Thyroid gland (tissue), 4 donors: ENCODE measurements at regions not wholly inside any gene's neighbourhood (a gene's known extent, or its start where the extent isn't known, plus 50 kb on each side); places are given as distances from the start of the nearest gene placed in this dataset.
"Not testable (repeated sequence)": the region's sequence is repeated elsewhere in the genome, so short reads cannot be mapped to it uniquely, and the experiment has no call there.

ENCODE experiments used
- DNase-seq, 2 donors: peaks; one replicate each; pipeline ENCODE4 v3.0.0-alpha.2; 2019
- H3K27ac ChIP-seq, 3 donors: fragments of 200-600 bp; sonication (generic); 1 replicate in 2 of 3; 2 replicates in 1 of 3; pipeline ENCODE4 v1.5.1; 2016 to 2019; ENCODE audit warnings: mild to moderate bottlenecking in 1 of 3, moderate library complexity in 1 of 3
- H3K27me3 ChIP-seq: fragments of 200-600 bp; sonication (generic); one replicate; pipeline ENCODE4 v1.5.1; 2019
- H3K36me3 ChIP-seq, 2 donors: fragments of 200-600 bp; sonication (generic); one replicate each; pipeline ENCODE4 v1.5.1; 2016 to 2019
- H3K4me1 ChIP-seq, 2 donors: fragments of 200-600 bp; sonication (generic); one replicate each; pipeline ENCODE4 v1.5.1; 2017 to 2019
- H3K4me3 ChIP-seq, 3 donors: fragments of 200-600 bp; sonication (generic); replicated peaks in 1 of 3; 1 replicate in 2 of 3; 2 replicates in 1 of 3; pipeline ENCODE4 v1.5.1; 2016; ENCODE audit warnings: mild to moderate bottlenecking in 1 of 3
- H3K9me3 ChIP-seq: fragments of 200-600 bp; sonication (generic); one replicate; pipeline ENCODE4 v1.5.1; 2017
- CTCF ChIP-seq, 6 experiments: fragments of 200-600 bp in 3 of 6; fragments of 450-650 bp in 3 of 6; sonication (generic) in 3 of 6; IDR thresholded peaks; one replicate each; pipeline ENCODE4 v1.5.1; 2016 to 2019; ENCODE audit warnings: antibody characterized with exemption in 6 of 6, mild to moderate bottlenecking in 2 of 6, inconsistent platforms in 1 of 6, moderate library complexity in 1 of 6
- POLR2A ChIP-seq, 2 donors: fragments of 450-650 bp; IDR thresholded peaks; one replicate each; pipeline ENCODE4 v1.6.1; 2017; ENCODE audit warnings: antibody characterized with exemption in 2 of 2, mild to moderate bottlenecking in 2 of 2, moderate library complexity in 1 of 2
- WGBS, 2 donors: methylation state at CpG; one replicate each; pipeline ENCODE4 v1.1.5; 2017; 5-methylcytosine and 5-hydroxymethylcytosine counted together
- intact Hi-C: fragments of 100-400 bp; cut with DNase I; formaldehyde crosslinking; loops from one replicate; pipeline ENCODE4 v1.15.1; 2023

- Histone ChIP-seq H3K4me1 (no peaks in the 10 kb centered on the region), H3K9me3 (no peaks in the 10 kb centered on the region), H3K4me3 (no peak overlapping the region), H3K27ac (no peak overlapping the region), H3K36me3 (no peaks in the 10 kb centered on the region), H3K27me3 (no peaks in the 10 kb centered on the region)
- DNase-seq: no peak
- WGBS, 2 donors: 75 to 77% methylated on average over 4 of the region's 4 CpGs
- intact Hi-C loops: no loop called here
- TF ChIP-seq CTCF (IDR thresholded peaks at IDR 0.05) (no peak), POLR2A (IDR thresholded peaks at IDR 0.05) (no peak)
Measured at GRCh38 chr12:67890726-67891258, 98.5 kb upstream of the IFNG-AS1 start.

- no peak for DNase-seq
- WGBS, 2 donors: 72 to 74% methylated on average over 3 of the region's 3 CpGs
- Histone ChIP-seq H3K4me1 (no peaks in the 10 kb centered on the region), H3K36me3 (no peaks in the 10 kb centered on the region), H3K9me3 (no peaks in the 10 kb centered on the region), H3K27me3 (no peaks in the 10 kb centered on the region), H3K4me3 (no peak overlapping the region), H3K27ac (no peak overlapping the region)
- intact Hi-C loops: no loop called here
- TF ChIP-seq CTCF (IDR thresholded peaks at IDR 0.05) (no peak), POLR2A (IDR thresholded peaks at IDR 0.05) (no peak)
Measured at GRCh38 chr12:67891596-67891995, 97.7 kb upstream of the IFNG-AS1 start.

- Histone ChIP-seq H3K36me3 (no peaks in the 10 kb centered on the region), H3K27me3 (no peaks in the 10 kb centered on the region), H3K27ac (no peak overlapping the region), H3K9me3 (no peaks in the 10 kb centered on the region), H3K4me1 (no peaks in the 10 kb centered on the region), H3K4me3 (no peak overlapping the region)
- DNase-seq: no peak
- TF ChIP-seq POLR2A (IDR thresholded peaks at IDR 0.05) (no peak), CTCF (IDR thresholded peaks at IDR 0.05) (no peak)
- intact Hi-C loops: no loop called here
- 91% methylated on average over 4 of the region's 4 CpGs for WGBS, 2 donors
Measured at GRCh38 chr12:67892259-67893021, 96.8 kb upstream of the IFNG-AS1 start.

- no peaks in the 10 kb centered on the region for H3K9me3 ChIP-seq
- H3K27ac ChIP-seq: no peak overlapping the region
- WGBS, 2 donors: 69 to 77% methylated on average over 7 of the region's 7 CpGs
- H3K36me3 ChIP-seq: no peaks in the 10 kb centered on the region
- TF ChIP-seq POLR2A (IDR thresholded peaks at IDR 0.05) (no peak), CTCF (IDR thresholded peaks at IDR 0.05) (no peak)
- no peaks in the 10 kb centered on the region for H3K27me3 ChIP-seq
- no peak overlapping the region for H3K4me3 ChIP-seq
- intact Hi-C loops: no loop called here
- H3K4me1 ChIP-seq: no peaks in the 10 kb centered on the region
- no peak for DNase-seq
Measured at GRCh38 chr12:67893022-67893580, 96.1 kb upstream of the IFNG-AS1 start.

GRCh38 chr12:67900418-67900817 is 88.8 kb upstream of the IFNG-AS1 start:
- not testable (repeated sequence) for DNase-seq, H3K4me1 ChIP-seq

More at GRCh38 chr12:67900418-67900817, 88.8 kb upstream of the IFNG-AS1 start:
- H3K27me3 ChIP-seq, H3K9me3 ChIP-seq, H3K4me3 ChIP-seq, H3K36me3 ChIP-seq, intact Hi-C loops, H3K27ac ChIP-seq: not testable (repeated sequence)
- WGBS, 2 donors: 83 to 97% methylated on average over 12 of the region's 13 CpGs
